NCI-H146 (cell line): ENCODE measurements at regions not wholly inside any gene's neighbourhood (a gene's known extent, or its start where the extent isn't known, plus 50 kb on each side); places are given as distances from the start of the nearest gene placed in this dataset.
A peak's percentile ranks its signal among the peaks of the same experiment; 100 is the strongest.
"Not testable (repeated sequence)": the region's sequence is repeated elsewhere in the genome, so short reads cannot be mapped to it uniquely, and the experiment has no call there.

Source experiments
- DNase-seq: peaks from one replicate; lab custom pipeline; 2025; lab: John Stamatoyannopoulos, UW

DNA sequence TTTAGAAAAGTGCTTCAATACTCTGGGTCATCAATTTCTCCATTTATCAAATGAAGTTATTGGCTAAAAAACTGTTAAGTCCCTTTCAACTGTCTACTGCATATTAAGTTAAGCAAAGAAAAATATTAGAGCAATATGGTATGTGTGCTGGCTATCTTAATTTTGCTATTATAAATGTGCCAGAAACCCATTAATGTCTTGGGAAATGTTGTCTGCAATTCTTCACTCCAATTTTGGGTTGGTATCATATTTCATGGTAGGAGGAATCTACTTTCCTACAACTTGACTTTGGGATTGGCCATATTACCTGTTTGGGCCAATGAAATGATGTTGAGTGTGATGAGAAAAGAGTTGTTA is 1063.9 kb downstream of the PLA2G4A start:
- no peak for DNase-seq

DNA sequence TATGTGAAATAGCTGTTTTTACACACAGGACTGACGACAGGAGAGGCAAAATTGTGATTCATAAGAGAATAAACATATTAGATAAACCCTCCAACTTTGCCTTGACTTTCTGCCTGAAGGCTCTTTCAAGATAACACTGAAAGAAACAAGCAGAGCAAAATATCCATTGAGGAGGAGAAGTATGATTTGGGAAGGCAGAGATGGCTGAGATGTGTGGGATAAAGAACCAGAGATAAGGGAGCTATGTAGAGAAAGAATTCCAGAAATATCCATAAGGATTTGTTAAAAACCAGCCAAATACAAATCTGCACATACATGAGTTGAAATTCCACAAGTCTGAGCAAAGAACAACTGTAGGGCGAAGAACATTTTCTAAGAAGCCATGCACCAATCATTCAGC is 1064.7 kb downstream of the PLA2G4A start:
- no peak for DNase-seq

DNA sequence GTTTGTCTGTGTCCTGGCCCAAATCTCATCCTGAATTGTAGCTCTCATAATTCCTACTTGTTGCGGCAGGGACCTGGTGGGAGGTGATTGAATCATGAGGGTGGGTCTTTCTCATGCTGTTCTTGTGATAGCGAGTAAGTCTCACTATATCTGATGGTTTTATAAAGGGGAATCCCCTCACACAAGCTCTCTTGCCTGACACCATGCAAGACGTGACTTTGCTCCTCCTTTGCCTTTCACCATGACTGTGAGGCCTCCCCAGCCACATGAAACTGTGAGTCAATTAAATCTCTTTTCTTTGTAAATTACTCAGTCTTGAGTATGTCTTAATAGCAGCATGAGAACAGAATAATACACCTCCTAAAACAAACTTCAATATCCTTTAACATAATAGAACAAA is 1065.6 kb downstream of the PLA2G4A start:
- no peak for DNase-seq

DNA sequence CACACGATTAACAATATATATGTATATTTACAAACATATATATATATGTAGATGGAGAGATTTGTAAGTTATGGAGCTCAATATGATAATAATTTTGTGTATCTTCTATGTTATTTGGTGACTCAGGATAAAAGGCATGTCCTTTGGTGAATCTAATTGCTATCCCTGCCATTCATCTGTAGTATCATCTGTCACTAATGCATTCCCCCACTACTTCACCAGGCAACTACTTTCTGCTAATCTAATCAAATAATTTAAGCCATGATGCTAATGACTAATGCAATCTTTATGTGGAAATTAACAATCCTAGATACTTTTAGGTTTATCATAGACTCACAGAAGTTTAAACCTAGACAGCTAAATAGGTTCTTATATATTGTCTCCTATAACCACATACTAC is 1074.5 kb downstream of the PLA2G4A start:
- DNase-seq = no peak

DNA sequence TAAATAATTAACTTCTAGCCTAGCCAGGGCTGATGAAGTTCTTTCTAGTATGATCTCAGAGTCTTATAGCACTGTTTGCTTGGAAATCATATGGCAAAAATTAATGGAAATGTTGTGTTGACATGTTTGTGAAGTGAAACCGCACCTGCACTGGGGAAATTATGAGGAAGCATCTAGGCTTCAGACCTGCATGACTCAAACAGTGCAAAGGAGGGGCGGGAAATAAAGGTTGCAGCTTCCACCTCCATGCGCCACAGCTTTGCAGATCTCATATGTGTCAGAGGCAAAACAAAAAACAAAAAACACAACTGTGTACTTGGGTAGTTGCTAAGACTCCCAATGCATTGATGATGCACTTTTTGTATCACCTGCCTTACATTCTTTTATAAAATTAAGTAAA is 1080.6 kb downstream of the PLA2G4A start:
- DNase-seq = no peak

DNA sequence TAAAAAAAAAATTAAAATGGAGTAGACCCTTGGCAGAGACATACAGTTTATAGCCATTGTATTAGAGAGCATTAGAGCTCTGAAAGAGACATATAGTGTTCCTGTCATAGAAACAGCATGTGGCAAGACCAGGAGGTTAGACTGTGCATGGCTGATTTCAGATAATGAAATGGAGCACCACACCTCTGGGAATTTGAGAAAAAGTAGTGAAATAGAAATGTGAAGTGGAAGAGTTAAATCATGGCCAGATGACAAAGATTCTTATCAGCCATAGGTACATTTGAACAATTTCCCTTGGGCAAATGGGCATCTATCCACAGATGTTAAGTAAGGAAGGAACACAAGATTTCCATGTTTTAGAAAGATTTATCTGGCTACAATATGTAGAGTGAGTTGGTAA is 1083.1 kb downstream of the PLA2G4A start:
- DNase-seq = no peak

DNA sequence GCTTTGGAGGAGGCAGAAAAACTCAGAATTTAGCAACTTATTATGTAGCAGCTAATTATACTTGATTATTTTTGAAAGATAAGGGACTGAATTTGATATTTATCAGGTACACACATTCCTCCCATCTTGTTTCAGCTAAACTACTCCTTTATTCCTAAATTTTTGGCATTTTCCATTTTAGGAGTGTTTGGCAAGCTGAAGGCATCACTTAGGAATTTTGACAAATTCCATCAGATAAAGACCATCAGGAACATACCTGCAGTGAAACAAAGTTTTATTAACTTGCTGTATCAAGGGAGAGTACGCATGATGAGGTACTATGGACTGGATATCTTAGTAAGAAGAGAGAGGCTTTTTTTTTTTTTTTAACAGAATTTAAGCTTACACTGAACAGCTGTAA is 1092.2 kb downstream of the PLA2G4A start:
- DNase-seq = no peak

DNA sequence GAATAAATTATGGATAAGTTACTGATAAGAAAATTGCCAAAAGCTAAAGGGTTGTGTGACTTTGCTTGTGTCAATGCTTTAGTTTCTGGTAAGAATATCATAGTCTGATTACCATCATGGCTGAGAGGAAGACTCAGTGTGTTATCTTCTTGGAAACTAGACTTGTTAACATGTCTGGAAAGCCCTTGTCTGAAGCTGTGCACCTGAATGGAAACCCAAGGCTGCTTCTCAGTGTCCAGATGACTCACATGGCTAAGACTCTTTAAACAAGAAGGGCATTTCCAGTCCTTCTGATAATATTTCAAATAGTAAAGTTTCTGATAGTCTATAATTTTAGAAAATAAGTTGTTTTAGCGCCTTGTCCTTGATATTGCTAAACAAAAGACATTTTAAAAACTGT is 1092.7 kb downstream of the PLA2G4A start:
- DNase-seq = no peak

DNA sequence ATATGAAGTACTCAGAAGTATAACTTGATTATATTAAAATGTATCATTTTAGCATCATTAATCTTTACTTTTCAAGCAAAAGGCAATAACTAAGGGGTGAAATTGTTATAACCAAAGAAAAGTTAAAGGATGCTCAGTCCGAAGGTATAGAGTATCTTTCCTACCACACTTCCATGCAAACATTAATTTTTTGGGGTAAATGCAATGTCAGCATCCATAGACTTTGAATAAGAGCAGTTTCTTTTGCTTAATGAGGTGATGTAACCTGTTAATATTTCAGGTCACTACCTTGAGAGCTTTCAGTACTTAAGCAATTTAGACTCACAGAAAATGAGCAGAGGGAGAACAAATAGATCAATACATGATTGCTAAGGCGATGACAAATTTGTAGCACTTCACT is 1093.5 kb downstream of the PLA2G4A start:
- DNase-seq = peak; percentile 23

DNA sequence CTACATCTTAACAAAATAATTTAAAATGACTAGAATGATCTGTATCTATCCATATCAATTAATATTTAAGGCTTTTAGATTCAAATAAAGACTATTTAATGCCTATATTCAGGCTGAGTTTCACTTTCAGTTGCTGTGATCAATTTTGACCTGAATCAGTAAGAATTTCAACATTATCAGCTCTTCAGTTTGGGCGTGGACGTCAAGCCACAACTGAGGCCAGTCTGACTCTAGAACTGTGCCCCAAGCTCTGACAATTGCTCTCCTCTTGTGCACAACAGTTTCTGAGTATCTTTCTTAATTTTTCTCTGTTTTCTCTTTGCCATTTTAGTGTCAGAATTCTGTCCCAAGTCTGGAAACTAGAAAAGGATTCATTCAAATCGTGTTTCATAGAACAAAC is 1095.5 kb downstream of the PLA2G4A start:
- no peak for DNase-seq

DNA sequence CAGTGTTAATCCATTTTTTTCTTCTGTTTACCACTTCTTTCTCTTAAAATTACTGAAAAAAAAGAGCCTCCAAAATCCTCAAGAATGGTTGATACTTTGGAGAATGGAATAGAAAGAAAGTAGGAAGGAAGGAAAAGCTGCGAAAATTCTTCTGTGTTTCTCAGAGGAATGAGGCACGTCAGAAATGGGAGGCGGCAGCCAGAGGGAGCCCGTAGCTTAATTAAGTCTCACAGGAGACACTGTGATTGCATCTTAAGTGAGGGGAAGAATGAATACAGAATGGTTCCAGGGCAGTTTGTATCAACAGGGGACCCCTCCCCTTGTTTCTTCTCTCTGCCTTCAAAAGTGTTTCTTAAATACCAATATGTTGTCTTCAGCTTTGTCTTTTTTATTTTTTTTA is 1099.5 kb downstream of the PLA2G4A start:
- DNase-seq = no peak

DNA sequence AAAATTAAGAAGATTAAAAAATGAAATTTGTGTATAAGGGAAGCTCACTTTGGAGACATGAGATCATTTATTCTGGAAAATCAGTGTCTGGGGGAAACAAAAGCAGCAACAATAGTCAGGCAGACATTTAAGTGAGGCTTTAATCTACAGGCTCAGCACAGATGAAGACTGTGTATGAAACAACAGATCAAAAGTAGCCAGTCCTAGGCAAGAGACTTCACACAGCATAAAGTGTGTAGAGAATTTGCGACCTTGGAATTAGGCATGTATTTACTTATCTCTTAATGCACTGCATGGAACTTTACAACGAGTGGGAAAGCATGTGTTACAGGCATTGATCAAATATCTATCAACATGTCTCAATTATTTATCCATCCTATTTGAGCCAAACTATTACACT is 1099.9 kb downstream of the PLA2G4A start:
- DNase-seq = no peak

DNA sequence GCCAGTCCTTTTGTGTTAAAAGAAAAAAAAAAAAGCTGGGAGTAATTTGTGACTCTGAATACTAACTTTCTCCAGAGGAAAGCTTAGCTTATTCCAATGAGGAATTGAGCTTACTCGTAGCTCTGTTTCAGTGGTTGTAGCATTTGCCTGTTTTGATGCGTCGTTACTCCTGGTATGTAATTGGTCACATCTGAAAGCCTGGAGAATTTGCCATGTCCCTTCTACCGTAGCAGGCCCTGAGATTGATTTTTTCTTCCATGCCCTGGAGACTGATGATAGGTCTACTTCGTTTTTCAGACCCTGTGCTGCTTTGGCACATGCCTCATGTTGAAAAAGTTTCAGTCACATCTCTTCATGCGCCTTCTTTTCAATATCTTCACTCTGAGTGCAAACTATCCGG is 1103.0 kb downstream of the PLA2G4A start:
- no peak for DNase-seq

DNA sequence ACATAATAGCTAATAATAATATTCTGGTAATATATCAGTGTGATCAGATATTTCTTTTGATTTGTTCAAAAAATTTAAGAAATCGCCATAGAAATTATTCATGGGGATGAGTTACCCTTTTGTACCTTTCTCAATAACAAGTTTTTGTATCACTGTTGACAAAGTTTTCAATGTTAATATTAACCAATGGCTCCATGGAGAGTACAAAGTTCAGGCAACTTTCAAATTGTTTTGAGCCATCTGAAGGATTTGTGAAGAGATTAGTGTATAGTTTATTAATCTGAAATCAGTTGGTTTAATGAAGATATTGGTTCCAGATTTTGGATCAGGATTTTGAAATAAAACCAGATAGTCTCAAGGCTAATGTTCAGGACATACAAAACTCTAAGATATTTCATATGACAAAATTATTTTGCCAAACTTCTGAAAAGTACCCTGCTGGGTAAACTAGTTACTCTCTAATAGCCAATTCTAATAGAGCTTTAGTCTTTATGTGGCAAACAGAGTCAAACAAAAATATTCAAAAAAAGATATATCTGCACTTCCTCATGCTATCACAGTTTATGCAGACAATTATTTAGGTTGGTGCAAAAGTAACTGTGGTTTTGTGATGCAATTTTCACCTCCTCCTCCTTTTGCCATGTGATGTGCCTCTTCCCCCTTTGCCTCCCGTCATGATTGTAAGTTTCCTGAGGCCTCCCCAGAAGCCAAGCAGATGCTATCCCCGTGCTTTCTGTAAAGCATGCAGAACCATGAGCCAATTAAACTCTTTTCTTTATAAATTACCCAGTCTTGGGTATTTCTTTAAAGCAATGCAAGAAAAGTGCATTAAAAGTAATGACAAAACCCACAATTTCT is 1105.0 kb downstream of the PLA2G4A start:
- DNase-seq = no peak

DNA sequence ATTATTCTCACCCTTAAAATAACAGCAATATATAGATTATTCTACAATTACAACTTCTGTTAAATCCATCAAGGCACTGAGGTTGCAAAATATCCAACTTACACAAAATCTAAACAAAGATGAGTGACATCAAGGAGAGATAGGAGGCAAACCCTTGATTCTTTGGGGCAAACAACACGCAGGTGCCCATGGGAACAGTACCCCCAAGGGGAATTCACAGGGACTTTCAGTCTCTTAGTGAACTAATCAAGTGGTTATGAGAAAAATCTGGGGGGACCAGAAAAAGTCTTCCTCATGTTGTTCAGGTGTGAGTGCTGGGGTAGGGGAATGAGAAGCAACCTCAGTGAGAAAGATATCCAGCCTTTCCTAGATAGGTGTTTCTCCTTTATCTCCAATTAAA is 1107.9 kb downstream of the PLA2G4A start:
- DNase-seq = no peak

DNA sequence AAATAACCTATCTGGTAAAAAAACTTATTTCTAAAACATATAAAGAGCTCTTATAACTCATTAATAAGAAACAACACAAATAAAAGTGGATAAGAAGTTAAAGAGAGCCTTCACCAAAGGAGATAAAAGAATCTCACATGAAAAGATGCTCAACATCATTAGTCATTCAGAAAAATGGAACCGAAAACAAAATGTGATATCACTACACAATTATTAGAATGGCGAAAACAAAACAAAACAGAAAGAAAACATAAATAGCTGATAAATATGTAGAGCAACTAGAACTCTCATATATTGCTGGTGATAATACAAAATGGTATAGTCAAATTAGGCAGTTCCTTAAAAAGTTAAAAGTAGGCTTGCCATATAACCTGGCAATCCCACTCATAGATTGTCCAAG is 1109.3 kb downstream of the PLA2G4A start:
- DNase-seq = no peak

DNA sequence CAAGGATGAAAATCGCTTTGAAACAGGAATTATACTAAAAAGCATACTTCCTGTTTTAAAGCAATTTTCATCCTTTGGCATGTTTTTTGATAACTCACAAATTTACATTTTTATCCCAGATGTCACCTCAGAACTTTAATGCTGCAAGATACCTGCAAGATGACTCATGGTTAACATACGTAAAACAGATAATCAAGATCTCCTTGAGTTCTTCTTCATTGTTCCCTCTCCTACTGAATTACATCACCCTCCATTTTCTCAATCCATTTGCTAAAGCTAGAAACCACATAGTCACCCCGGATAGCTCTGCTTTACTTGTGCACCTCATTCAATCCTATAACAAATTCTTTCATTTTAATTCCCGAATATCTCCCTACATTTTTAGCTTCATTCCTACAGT is 1114.2 kb downstream of the PLA2G4A start:
- no peak for DNase-seq

DNA sequence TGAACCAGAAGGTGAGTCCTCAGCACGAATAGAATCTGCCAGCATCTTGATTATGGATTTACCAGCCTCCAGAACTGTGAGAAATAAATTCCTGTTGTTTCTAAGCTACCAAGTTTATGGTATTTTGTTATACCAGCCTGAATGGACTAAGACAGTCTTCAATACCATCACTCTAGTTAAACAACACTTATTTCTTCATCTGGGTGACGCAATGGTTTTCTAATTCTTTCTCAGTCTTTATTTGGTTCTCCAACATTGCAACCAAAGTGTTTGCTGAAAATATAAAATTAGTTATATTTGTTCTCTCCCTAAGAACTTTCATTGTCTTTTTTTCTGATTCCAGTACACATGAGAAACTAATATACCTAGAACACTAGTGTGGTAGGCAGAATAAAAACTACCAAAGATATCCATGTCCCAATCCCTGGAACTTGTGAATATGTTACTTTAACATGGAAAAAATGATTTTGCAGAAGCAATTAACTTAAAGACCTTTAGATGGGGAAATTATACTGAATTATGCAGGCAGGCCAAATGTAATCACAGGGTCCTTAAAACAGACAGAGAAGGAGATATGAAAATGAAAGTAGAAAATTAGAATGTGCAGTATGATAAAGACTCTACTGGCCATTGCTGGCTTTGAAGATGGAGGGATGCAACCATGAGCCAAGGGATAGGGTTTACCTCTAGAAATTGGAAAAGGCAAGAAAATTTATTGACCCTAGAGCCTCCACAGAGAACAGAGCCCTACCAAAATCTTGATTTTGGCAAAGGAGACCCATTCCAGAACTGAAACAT is 1115.1 kb downstream of the PLA2G4A start:
- no peak for DNase-seq

DNA sequence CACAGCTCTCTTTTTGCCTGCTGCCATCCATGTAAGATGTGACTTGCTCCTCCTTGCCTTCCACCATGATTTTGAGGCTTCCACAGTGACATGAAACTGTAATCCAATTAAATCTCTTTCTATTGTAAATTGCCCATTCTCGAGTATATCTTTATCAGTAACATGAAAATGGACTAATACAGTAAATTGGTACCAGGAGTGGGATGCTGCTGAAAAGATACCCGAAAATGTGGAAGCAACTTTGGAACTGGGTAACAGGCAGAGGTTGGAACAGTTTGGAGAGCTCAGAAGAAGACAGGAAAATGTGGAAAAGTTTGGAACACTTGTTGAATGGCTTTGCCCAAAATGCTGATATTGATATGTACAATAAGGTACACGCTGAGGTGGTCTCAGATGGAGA is 1117.9 kb downstream of the PLA2G4A start:
- DNase-seq = not testable (repeated sequence)

DNA sequence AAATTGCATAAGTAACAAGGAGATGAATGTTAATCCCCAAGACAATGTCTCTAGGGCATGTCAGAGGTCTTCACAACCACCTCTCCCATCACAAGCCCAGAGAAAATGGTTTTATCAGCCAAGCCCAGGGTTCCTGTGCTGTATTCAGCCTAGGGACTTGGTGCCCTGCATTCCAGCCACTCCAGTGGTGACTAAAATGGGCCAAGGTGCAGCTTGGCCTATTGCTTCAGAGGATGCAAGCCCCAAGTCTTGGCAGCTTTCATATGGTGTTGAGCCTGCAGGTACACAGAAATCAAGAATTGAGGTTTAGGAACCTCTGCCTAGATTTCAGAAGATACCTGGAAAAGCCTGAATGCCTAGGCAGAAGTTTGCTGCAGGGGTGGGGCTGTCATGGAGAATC is 1118.6 kb downstream of the PLA2G4A start:
- DNase-seq = no peak

DNA sequence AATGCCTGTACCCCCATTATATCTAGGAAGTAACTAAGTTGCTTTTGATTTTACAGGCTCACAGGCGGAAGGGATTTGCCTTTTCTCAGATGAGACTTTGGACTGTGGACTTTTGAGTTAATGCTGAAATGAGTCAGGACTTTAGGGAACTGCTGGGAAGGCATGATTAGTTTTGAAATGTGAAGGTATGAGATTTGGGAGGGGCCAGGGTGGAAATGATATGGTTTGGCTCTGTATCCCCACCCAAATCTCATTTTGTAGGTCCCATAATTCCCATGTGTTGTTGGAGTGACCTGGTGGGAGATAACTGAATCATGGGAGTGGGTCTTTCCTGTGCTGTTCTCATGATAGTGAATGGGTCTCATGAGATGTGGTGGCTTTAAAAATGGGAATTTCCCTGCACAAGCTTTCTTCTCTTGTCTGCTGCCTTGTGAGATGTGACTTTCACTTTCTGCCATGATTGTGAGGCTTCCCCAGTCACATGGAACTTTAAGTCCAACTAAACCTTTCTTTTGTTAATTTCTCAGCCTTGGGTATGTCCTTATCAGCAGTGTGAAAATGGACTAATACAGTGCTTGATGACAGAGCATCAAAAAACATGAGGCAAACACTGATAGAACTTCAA is 1119.5 kb downstream of the PLA2G4A start:
- no peak for DNase-seq

DNA sequence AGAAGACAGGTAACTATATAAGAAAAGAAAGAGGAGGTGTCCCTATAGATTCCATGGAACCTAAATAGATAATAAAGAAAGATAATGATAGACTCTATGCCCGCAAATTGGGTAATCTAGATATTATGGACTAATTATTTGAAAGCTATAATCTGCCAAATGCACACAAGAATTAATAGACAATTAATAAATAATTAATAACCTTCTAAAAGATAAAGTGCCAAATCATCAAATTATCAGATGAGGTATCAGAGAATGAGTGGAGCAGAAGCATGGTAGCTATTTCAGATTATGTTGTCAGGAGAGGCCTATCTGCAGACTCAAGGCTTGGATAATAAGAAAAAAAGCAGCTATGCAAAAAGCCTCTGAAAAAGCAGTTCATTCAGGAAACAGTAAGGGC is 1120.8 kb downstream of the PLA2G4A start:
- DNase-seq = no peak

DNA sequence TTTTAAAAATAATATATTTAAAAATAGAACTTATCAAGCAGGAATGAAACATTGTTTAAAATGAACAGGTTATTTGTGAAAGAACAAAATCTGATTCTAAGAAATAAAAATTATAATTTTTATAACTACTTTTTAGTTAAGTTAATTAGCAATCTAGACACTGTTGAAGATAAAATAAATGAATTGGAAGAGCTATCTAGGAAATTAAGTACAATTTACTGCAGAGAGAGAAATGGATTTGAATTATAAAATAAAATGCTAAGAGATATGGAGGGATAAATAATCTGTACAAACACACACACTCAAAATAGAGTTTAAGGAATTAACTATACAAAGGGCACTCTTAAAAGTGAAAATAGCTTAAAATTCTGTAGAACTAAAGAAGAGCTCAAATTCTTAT is 1123.1 kb downstream of the PLA2G4A start:
- DNase-seq = no peak
